ENCODE measurements at regions not wholly inside any gene's neighbourhood (a gene's known extent, or its start where the extent isn't known, plus 50 kb on each side); places are given as distances from the start of the nearest gene placed in this dataset.

GRCh38 chrY:20990869-20991548 lies 235.1 kb downstream of the RPS4Y2 start:
- TF ChIP-seq CTCF (IDR thresholded peaks at IDR 0.05) (no peak), EP300 (IDR thresholded peaks at IDR 0.05) (no peak), POLR2A (IDR thresholded peaks at IDR 0.05) (no peak)
